NCI-H146 treated with DMSO at 0.1 percent for 48 hours (cell line): ENCODE measurements at regions not wholly inside any gene's neighbourhood (a gene's known extent, or its start where the extent isn't known, plus 50 kb on each side); places are given as distances from the start of the nearest gene placed in this dataset.
A peak's percentile ranks its signal among the peaks of the same experiment; 100 is the strongest.

ENCODE experiments used
- DNase-seq: peaks from one replicate; lab custom pipeline; 2025; ENCODE audit not compliant: unreplicated experiment; lab: John Stamatoyannopoulos, UW

GRCh38 chr12:124188084-124188483 is 106.8 kb upstream of the RFLNA start:
- DNase-seq: no peak

GRCh38 chr12:124188561-124189405 is 106.1 kb upstream of the RFLNA start:
- DNase-seq: peak; percentile 96

GRCh38 chr12:124190312-124191023 is 104.4 kb upstream of the RFLNA start:
- DNase-seq: no peak

GRCh38 chr12:124191024-124191359 is 103.9 kb upstream of the RFLNA start:
- DNase-seq: peak; percentile 2

- no peak for DNase-seq
Observed at GRCh38 chr12:124191966-124192365, 102.9 kb upstream of the RFLNA start.

- DNase-seq: peak; percentile 23
Observed at GRCh38 chr12:124194264-124194892, 100.5 kb upstream of the RFLNA start.

- DNase-seq: peak; percentile 23
Observed at GRCh38 chr12:124194893-124195566, 99.9 kb upstream of the RFLNA start.

- no peak for DNase-seq
Observed at GRCh38 chr12:124195567-124195942, 99.3 kb upstream of the RFLNA start.

- no peak for DNase-seq
Observed at GRCh38 chr12:124196236-124196635, 98.7 kb upstream of the RFLNA start.

- no peak for DNase-seq
Observed at GRCh38 chr12:124201248-124201647, 93.6 kb upstream of the RFLNA start.

GRCh38 chr12:124203176-124203575 is 91.7 kb upstream of the RFLNA start:
- DNase-seq: no peak

- DNase-seq: no peak
Observed at GRCh38 chr12:124205405-124205804, 89.5 kb upstream of the RFLNA start.

- DNase-seq: no peak
Observed at GRCh38 chr12:124207049-124207448, 87.8 kb upstream of the RFLNA start.

- DNase-seq: no peak
Observed at GRCh38 chr12:124207617-124208016, 87.3 kb upstream of the RFLNA start.

GRCh38 chr12:124208489-124208888 is 86.4 kb upstream of the RFLNA start:
- no peak for DNase-seq

- DNase-seq: no peak
Observed at GRCh38 chr12:124210991-124211577, 83.8 kb upstream of the RFLNA start.

GRCh38 chr12:124211753-124212152 is 83.1 kb upstream of the RFLNA start:
- DNase-seq: no peak

- no peak for DNase-seq
Observed at GRCh38 chr12:124213666-124214347, 81.1 kb upstream of the RFLNA start.

GRCh38 chr12:124214574-124214973 is 80.3 kb upstream of the RFLNA start:
- no peak for DNase-seq

- no peak for DNase-seq
Observed at GRCh38 chr12:124216966-124217365, 77.9 kb upstream of the RFLNA start.
